ENCODE measurements at regions not wholly inside any gene's neighbourhood (a gene's known extent, or its start where the extent isn't known, plus 50 kb on each side); places are given as distances from the start of the nearest gene placed in this dataset.

DNA sequence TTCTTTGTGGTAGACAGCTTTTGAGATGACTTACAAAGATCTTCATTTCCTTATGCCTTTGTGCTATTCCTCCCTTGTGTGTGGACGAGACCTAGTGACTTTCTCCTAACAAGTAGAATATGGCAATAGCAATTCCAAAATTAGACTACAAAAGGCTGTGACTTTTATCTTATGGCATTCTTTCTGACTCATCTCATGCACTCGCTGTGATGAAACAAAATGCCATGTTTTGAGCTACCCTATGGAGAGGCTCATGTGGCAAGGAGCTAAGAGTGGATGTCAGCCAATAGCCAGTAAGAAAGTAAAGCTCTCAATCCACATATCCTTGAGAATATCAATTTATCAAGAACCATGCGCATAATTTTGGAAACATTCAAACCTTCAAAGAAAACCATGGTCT, 380.5 kb upstream of the SMC2 start:
- peak; percentile 28 for DNase-seq (ENCODE audit: low read depth)
- no peak overlapping the region for H3K4me3 ChIP-seq (replicated peaks; ENCODE audit: low read depth, low read length)
- no peak for TF ChIP-seq CTCF (IDR thresholded peaks at IDR 0.05; ENCODE audit: low read length, missing control alignments)

DNA sequence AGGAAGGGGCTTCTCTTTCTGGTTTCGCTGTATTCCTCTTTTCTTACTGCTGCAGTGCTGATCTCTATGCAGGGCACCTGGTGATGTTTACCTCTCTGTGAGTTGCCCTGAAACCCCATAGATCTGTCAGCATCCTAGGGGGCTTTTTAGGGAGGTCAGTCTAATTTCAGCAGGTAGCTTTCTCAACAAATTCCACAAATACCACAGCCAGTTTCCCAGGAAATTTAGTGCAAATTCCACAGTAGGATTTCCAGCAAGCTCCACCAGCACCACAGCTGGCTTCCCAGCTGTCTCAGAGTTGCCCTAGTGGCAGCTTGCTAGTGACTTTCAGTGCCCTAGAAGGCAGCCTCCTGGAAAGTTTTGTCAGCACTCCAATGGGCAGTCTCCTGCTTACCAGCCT, 379.1 kb upstream of the SMC2 start:
- no peak overlapping the region for H3K4me3 ChIP-seq (replicated peaks; ENCODE audit: low read depth, low read length)
- DNase-seq (ENCODE audit: low read depth), result no peak
- TF ChIP-seq CTCF (IDR thresholded peaks at IDR 0.05; ENCODE audit: low read length, missing control alignments), result no peak

DNA sequence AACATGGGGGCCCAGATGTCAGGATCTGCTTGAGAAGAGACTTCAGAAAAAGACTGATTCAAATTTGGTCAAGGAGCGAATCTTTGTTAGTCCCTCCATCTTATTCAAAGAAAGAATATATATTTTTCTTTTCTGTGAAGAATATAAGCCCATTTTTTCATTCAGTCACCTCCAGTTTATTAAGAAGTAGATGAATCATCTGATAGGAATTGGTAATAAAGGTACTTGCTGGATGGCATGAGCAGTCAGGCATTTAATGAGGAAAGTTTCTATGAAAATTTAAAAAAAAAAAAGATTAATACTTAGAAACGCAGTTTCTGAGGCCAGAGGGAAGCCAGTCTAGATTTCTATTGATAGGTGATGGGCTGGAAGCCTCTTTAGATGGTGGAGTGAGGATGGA, 373.1 kb upstream of the SMC2 start:
- no peak for DNase-seq (ENCODE audit: low read depth)
- TF ChIP-seq CTCF (IDR thresholded peaks at IDR 0.05; ENCODE audit: low read length, missing control alignments), result no peak
- H3K4me3 ChIP-seq (replicated peaks; ENCODE audit: low read depth, low read length), result no peak overlapping the region

DNA sequence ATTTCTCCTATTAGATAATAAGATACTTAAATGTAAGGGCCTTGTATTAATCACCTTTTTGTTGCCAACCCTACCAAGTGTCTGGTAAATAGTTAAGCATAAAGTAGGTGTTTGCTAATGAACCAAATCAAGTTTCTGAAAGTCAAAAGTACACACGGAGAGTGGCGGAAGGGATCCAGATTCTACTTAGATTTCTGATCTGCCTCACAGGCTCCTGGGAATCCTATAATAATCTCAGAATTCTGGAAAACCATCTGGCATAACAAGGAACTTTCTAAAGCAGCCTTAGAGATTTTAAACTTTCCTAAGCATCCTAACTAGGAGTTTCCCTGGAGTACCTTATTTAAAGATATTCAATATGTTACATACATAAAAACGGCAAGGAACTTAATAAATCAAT, 363.2 kb upstream of the SMC2 start:
- DNase-seq (ENCODE audit: low read depth), result no peak
- H3K4me3 ChIP-seq (replicated peaks; ENCODE audit: low read depth, low read length), result no peak overlapping the region
- TF ChIP-seq CTCF (IDR thresholded peaks at IDR 0.05; ENCODE audit: low read length, missing control alignments), result no peak

DNA sequence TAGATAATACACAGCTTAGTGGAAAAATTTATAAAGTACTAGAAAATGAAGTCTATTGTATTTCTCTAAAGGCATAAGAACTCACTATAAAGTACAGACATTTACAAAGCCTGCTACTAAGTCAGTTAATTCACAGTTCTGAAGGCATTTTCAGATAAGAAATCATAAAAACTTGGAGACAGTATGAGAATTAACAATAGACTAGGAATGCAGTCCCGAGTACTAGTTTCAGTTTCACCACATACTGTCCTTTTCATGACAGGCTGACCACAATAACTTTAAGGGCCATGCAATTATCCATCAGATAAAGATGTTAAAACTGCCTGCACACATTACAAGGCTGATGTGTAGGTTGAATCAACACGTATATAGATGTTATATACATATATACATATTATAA, 362.6 kb upstream of the SMC2 start:
- DNase-seq (ENCODE audit: low read depth), result peak; percentile 24
- no peak for TF ChIP-seq CTCF (IDR thresholded peaks at IDR 0.05; ENCODE audit: low read length, missing control alignments)

DNA sequence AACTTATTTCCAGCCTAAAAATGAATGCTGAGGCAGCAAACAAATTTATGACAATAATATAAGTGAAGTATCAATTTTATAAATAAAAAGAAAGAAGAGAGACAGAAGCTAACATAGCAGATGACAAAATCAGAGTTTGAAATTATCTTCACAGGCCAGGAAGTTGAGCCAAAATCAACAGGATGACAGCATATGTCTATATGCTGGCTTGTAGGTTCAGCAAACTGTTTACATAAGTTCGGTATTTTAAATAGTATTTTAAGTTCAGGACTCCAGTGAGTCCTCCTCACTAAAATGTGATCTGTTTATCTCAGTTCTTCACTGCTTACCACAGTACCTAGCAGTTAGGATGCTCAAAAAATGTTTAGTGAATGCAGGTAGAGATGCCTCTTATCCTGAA, 359.6 kb upstream of the SMC2 start:
- no peak for TF ChIP-seq CTCF (IDR thresholded peaks at IDR 0.05; ENCODE audit: low read length, missing control alignments)
- no peak for DNase-seq (ENCODE audit: low read depth)

More for the DNA sequence above, 362.6 kb upstream of the SMC2 start:
- no peak overlapping the region for H3K4me3 ChIP-seq (replicated peaks; ENCODE audit: low read depth, low read length)

GRCh38 chr9:103755441-103755840, 338.7 kb upstream of the SMC2 start:
- TF ChIP-seq CTCF (IDR thresholded peaks at IDR 0.05; ENCODE audit: low read length, missing control alignments), result no peak
- DNase-seq (ENCODE audit: low read depth), result no peak
- H3K4me3 ChIP-seq (replicated peaks; ENCODE audit: low read depth, low read length), result no peak overlapping the region

More for the DNA sequence above, 359.6 kb upstream of the SMC2 start:
- no peak overlapping the region for H3K4me3 ChIP-seq (replicated peaks; ENCODE audit: low read depth, low read length)

Measured in fibroblast of pulmonary artery (primary cell).